ENCODE measurements at regions not wholly inside any gene's neighbourhood (a gene's known extent, or its start where the extent isn't known, plus 50 kb on each side); places are given as distances from the start of the nearest gene placed in this dataset.

DNA sequence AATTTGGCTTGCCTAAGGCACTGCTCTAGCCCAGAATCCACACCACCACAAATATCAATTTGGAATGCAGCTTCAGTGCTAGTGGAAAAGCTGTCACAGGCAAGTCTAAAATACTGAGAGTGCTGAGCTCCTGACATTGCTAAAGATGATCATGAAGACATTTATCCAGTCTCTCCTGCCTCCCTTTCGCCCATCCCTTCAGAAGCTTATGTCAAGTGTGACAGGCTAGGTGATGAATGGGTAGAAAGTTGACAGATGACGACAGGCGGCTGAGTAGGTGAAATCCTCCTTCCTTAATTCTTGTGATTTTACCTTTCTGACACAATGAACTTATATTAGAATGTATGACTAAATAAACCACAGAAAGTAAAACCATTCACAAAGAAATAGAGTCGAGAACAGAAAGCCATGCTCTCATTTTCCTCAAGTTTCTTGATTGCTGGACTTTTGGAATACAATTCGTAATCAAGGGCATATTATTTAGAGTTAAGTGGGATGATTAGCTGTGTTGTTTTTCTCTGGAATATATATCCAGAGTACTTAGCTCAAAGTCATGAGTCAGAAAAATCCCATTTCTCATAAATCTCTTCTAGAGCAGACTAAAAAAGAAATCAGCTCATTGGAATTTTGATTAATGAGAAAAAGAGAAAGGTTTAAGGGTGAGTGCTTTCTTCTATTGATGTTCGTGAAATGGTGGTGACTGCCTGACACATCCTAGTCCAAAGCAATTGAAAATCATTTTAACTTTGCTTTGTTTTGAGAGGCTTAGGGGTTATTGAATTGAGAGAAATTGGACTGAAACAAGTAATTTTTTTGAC is 1228.2 kb upstream of the CITED2 start:
- H3K9me3 Mint-ChIP-seq (ENCODE audit: unreplicated experiment) = peaks cover 5% of the 10 kb centered on the region

DNA sequence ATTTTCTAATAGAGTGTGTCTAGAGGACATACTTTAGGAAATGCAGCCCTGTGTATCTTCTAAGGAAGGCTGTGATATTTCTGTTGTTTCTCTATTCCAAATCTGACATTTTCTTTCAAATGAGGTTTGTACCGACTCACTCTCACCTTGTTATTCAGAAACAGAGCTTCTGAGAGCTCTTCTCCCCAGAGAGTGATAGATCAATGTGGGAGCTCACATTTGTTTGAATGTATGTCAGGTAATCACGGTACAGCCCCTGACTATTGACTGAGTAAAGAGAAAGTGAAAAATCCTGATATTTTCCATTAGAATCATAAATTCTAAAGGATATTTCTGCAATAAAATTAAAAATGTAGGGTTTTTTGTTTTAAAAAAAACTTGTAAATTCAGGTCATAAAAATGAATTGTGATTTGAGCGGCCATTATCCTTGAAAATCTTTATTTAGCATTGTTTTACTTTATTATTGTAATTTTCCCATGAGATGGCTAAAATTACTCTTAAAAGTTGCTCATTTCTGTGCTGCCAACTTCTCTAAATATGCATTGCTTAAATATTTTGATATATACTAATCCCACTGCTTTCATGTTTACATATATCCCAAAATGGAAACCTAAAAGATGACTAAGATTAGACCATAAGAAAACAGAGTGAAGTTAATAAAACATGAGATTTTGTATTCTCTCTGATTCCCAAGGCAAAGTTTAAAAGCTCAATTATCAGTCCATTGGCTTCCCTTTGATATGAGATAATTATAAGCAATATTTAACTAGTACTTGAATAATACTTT is 1226.8 kb upstream of the CITED2 start:
- Mint-ChIP-seq H3K27ac (ENCODE audit: unreplicated experiment) (peak overlapping the region; percentile 54), H3K36me3 (ENCODE audit: unreplicated experiment) (no peaks in the 10 kb centered on the region), H3K27me3 (ENCODE audit: unreplicated experiment) (no peaks in the 10 kb centered on the region), H3K4me1 (ENCODE audit: unreplicated experiment) (peaks cover 46% of the 10 kb centered on the region), H3K4me3 (ENCODE audit: unreplicated experiment) (no peak overlapping the region), H3K9me3 (ENCODE audit: unreplicated experiment) (peaks cover 5% of the 10 kb centered on the region)
- no peak for DNase-seq (ENCODE audit: extremely low spot score, unreplicated experiment)
- TF ChIP-seq, protein P1, sequence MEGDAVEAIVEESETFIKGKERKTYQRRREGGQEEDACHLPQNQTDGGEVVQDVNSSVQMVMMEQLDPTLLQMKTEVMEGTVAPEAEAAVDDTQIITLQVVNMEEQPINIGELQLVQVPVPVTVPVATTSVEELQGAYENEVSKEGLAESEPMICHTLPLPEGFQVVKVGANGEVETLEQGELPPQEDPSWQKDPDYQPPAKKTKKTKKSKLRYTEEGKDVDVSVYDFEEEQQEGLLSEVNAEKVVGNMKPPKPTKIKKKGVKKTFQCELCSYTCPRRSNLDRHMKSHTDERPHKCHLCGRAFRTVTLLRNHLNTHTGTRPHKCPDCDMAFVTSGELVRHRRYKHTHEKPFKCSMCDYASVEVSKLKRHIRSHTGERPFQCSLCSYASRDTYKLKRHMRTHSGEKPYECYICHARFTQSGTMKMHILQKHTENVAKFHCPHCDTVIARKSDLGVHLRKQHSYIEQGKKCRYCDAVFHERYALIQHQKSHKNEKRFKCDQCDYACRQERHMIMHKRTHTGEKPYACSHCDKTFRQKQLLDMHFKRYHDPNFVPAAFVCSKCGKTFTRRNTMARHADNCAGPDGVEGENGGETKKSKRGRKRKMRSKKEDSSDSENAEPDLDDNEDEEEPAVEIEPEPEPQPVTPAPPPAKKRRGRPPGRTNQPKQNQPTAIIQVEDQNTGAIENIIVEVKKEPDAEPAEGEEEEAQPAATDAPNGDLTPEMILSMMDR (IDR thresholded peaks at IDR 0.05) = no peak

More for the DNA sequence above, 1228.2 kb upstream of the CITED2 start:
- Mint-ChIP-seq H3K27me3 (ENCODE audit: unreplicated experiment) (no peaks in the 10 kb centered on the region), H3K4me1 (ENCODE audit: unreplicated experiment) (peaks cover 37% of the 10 kb centered on the region), H3K27ac (ENCODE audit: unreplicated experiment) (peak overlapping the region; percentile 54), H3K36me3 (ENCODE audit: unreplicated experiment) (no peaks in the 10 kb centered on the region), H3K4me3 (ENCODE audit: unreplicated experiment) (no peak overlapping the region)
- TF ChIP-seq, protein P1 (IDR thresholded peaks at IDR 0.05) = no peak
- DNase-seq (ENCODE audit: extremely low spot score, unreplicated experiment) = no peak

DNA sequence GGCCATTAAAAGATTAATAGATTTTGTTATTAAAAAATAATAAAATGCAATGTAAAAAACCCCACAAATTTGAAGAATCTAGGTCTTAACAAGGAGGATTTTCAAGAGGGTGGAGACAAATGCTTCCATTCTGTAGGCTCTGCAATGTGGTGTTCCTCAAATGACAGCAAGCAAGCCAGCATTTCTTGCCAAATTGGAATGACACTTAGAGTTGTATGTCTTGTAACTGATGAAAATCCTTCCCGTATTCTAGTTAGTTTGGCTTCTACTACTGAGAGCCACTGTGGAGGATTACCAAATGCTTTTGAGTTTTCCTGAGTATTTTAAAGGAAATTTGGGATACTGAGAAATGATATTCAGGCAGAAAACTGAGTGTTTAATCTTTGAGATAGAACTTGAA is 1225.5 kb upstream of the CITED2 start:
- Mint-ChIP-seq H3K27ac (ENCODE audit: unreplicated experiment) (no peak overlapping the region), H3K9me3 (ENCODE audit: unreplicated experiment) (peaks cover 5% of the 10 kb centered on the region), H3K4me1 (ENCODE audit: unreplicated experiment) (peaks cover 46% of the 10 kb centered on the region), H3K27me3 (ENCODE audit: unreplicated experiment) (no peaks in the 10 kb centered on the region), H3K36me3 (ENCODE audit: unreplicated experiment) (no peaks in the 10 kb centered on the region), H3K4me3 (ENCODE audit: unreplicated experiment) (no peak overlapping the region)
- no peak for DNase-seq (ENCODE audit: extremely low spot score, unreplicated experiment)
- TF ChIP-seq, protein P1 (IDR thresholded peaks at IDR 0.05) = no peak

DNA sequence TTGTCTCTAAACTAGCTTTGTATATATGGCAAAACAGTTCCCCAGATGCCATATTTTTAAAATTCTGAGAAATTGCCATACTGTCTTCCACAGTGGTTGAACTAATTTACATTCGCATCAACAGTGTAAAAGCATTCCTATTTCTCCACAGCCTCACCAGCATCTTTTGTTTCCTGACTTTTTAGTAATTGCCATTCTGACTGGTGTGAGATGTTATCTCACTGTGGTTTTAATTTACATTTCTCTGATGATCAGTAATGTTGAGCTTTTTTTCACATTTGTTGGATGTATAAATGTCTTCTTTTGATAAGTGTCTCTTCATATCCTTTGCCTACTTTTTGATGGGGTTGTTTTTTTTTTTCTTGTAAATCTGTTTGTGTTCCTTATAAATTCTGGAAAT is 1222.7 kb upstream of the CITED2 start:
- no peak for DNase-seq (ENCODE audit: extremely low spot score, unreplicated experiment)
- TF ChIP-seq, protein P1 (IDR thresholded peaks at IDR 0.05) = no peak
- H3K27me3 Mint-ChIP-seq (ENCODE audit: unreplicated experiment) = no peaks in the 10 kb centered on the region
- peaks cover 10% of the 10 kb centered on the region for H3K9me3 Mint-ChIP-seq (ENCODE audit: unreplicated experiment)
- peaks cover 31% of the 10 kb centered on the region for H3K4me1 Mint-ChIP-seq (ENCODE audit: unreplicated experiment)
- no peaks in the 10 kb centered on the region for H3K36me3 Mint-ChIP-seq (ENCODE audit: unreplicated experiment)
- H3K4me3 Mint-ChIP-seq (ENCODE audit: unreplicated experiment) = no peak overlapping the region
- no peak overlapping the region for H3K27ac Mint-ChIP-seq (ENCODE audit: unreplicated experiment)

DNA sequence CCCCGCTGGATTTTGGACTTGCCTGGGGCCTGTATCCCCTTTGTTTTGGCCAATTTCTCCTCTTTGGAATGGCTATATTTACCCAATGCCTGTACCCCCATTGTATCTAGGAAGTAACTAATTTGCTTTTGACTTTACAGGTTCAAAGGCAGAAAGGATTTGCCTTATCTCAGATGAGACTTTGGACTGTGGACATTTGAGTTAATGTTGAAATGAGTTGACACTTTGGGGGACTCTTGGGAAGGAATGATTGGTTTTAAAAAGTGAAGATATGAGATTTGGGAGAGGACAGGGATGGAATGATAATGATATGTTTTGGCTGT is 1220.3 kb upstream of the CITED2 start:
- H3K36me3 Mint-ChIP-seq (ENCODE audit: unreplicated experiment) = no peaks in the 10 kb centered on the region
- no peak overlapping the region for H3K4me3 Mint-ChIP-seq (ENCODE audit: unreplicated experiment)
- TF ChIP-seq, protein P1 (IDR thresholded peaks at IDR 0.05) = no peak
- peaks cover 9% of the 10 kb centered on the region for H3K4me1 Mint-ChIP-seq (ENCODE audit: unreplicated experiment)
- DNase-seq (ENCODE audit: extremely low spot score, unreplicated experiment) = no peak
- peaks cover 5% of the 10 kb centered on the region for H3K9me3 Mint-ChIP-seq (ENCODE audit: unreplicated experiment)
- no peaks in the 10 kb centered on the region for H3K27me3 Mint-ChIP-seq (ENCODE audit: unreplicated experiment)
- no peak overlapping the region for H3K27ac Mint-ChIP-seq (ENCODE audit: unreplicated experiment)

All from osteocyte (in vitro differentiated cells).